ENCODE measurements at regions not wholly inside any gene's neighbourhood (a gene's known extent, or its start where the extent isn't known, plus 50 kb on each side); places are given as distances from the start of the nearest gene placed in this dataset.
"Not testable (repeated sequence)": the region's sequence is repeated elsewhere in the genome, so short reads cannot be mapped to it uniquely, and the experiment has no call there.

- ATAC-seq (no peak), DNase-seq (no peak)
- no peaks in the 10 kb centered on the region for H3K27me3 ChIP-seq
- TF ChIP-seq POLR2A (IDR thresholded peaks at IDR 0.05) (no peak), CTCF (IDR thresholded peaks at IDR 0.05 in 4 of 5, conservative IDR thresholded peaks at IDR 0.05 in 1 of 5) (no peak)
- H3K9me3 ChIP-seq, result no peaks in the 10 kb centered on the region
- H3K4me3 ChIP-seq, result no peak overlapping the region
- H3K4me1 ChIP-seq, result no peaks in the 10 kb centered on the region
- intact Hi-C loops (cut with DNase I; ENCODE audit: low total_unique reads), result no loop called here
- H3K36me3 ChIP-seq, result no peaks in the 10 kb centered on the region
- in situ Hi-C loops (cut with MboI; ENCODE audit: low sequenced_read_pairs in 4 of 4), result no loop called here
- no peak overlapping the region for H3K27ac ChIP-seq
Measured at GRCh38 chr2:107721178-107721577, 105.5 kb upstream of the RGPD4 start.

GRCh38 chr2:107721586-107721985 is 105.1 kb upstream of the RGPD4 start:
- Histone ChIP-seq H3K27ac (no peak overlapping the region), H3K27me3 (no peaks in the 10 kb centered on the region), H3K4me1 (no peaks in the 10 kb centered on the region), H3K9me3 (no peaks in the 10 kb centered on the region), H3K36me3 (no peaks in the 10 kb centered on the region), H3K4me3 (no peak overlapping the region)
- intact Hi-C loops (cut with DNase I; ENCODE audit: low total_unique reads), result no loop called here
- ATAC-seq (no peak), DNase-seq (no peak)
- TF ChIP-seq POLR2A (IDR thresholded peaks at IDR 0.05), result no peak
- TF ChIP-seq CTCF (IDR thresholded peaks at IDR 0.05 in 4 of 5, conservative IDR thresholded peaks at IDR 0.05 in 1 of 5), result no peak
- in situ Hi-C loops (cut with MboI; ENCODE audit: low sequenced_read_pairs in 4 of 4), result no loop called here

GRCh38 chr2:107725824-107726223 is 100.9 kb upstream of the RGPD4 start:
- ATAC-seq; H3K27ac ChIP-seq; H3K4me3 ChIP-seq; H3K27me3 ChIP-seq; H3K9me3 ChIP-seq; H3K4me1 ChIP-seq; in situ Hi-C loops (cut with MboI; ENCODE audit: low sequenced_read_pairs in 4 of 4); intact Hi-C loops (cut with DNase I; ENCODE audit: low total_unique reads); DNase-seq; H3K36me3 ChIP-seq: not testable (repeated sequence)

GRCh38 chr2:107727318-107727717 is 99.4 kb upstream of the RGPD4 start:
- Histone ChIP-seq H3K9me3 (no peaks in the 10 kb centered on the region), H3K27me3 (no peaks in the 10 kb centered on the region), H3K27ac (no peak overlapping the region), H3K36me3 (no peaks in the 10 kb centered on the region), H3K4me3 (no peak overlapping the region), H3K4me1 (no peaks in the 10 kb centered on the region)
- intact Hi-C loops (cut with DNase I; ENCODE audit: low total_unique reads) (no loop called here), in situ Hi-C loops (cut with MboI; ENCODE audit: low sequenced_read_pairs in 4 of 4) (no loop called here)
- ATAC-seq, result no peak
- DNase-seq, result no peak
- TF ChIP-seq CTCF (IDR thresholded peaks at IDR 0.05 in 4 of 5, conservative IDR thresholded peaks at IDR 0.05 in 1 of 5) (no peak), POLR2A (IDR thresholded peaks at IDR 0.05) (no peak)

- intact Hi-C loops (cut with DNase I; ENCODE audit: low total_unique reads), result no loop called here
- Histone ChIP-seq H3K9me3 (no peaks in the 10 kb centered on the region), H3K4me3 (no peak overlapping the region), H3K27ac (no peak overlapping the region), H3K4me1 (no peaks in the 10 kb centered on the region), H3K36me3 (no peaks in the 10 kb centered on the region), H3K27me3 (no peaks in the 10 kb centered on the region)
- ATAC-seq, result no peak
- DNase-seq, result no peak
- TF ChIP-seq CTCF (IDR thresholded peaks at IDR 0.05 in 4 of 5, conservative IDR thresholded peaks at IDR 0.05 in 1 of 5), result no peak
- TF ChIP-seq POLR2A (IDR thresholded peaks at IDR 0.05), result no peak
- in situ Hi-C loops (cut with MboI; ENCODE audit: low sequenced_read_pairs in 4 of 4), result no loop called here
Measured at GRCh38 chr2:107728586-107728985, 98.1 kb upstream of the RGPD4 start.

All from gastrocnemius medialis (tissue), 4 donors.